ENCODE measurements at regions not wholly inside any gene's neighbourhood (a gene's known extent, or its start where the extent isn't known, plus 50 kb on each side); places are given as distances from the start of the nearest gene placed in this dataset.

DNA sequence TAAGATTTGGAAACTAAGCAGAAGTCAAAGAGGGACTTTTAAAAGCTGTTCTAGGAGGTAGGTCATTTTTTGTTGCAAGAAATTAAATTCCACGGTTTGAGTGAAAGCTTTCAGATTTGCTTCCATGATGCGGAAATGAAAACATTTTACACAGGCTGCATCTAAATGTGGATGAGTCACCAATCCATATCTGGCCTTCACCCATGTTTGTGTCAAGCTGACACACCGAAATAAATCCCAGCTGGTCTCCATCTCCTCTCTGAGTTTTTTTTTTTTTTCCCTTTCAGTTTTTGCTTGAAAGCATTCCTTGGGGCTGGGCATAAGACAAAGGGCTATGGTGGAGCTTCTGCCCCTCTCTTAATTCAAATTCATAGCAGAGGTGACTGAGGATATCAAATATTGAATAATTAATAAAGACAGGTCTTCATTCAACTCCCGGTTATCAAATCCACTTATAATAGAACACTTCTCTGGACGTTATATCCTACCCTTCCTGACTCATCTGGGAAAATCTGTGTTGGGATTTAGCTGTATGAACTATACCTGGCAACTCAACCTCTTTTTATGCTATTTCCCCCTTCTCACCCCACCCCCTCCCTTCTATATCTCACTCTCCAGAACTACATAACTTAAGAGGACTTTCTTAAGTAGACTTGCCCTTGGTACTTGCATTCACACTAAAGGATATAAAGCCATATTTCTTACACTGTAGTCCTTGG lies 558.3 kb upstream of the GCFC2 start:
- Histone ChIP-seq H3K27ac (no peak overlapping the region), H3K4me1 (no peaks in the 10 kb centered on the region), H3K27me3 (no peaks in the 10 kb centered on the region), H3K9me3 (no peaks in the 10 kb centered on the region), H3K4me3 (replicated peaks in 1 of 3) (no peak overlapping the region), H3K36me3 (no peaks in the 10 kb centered on the region)
- 74 to 76% methylated on average over 5 of the region's 5 CpGs for WGBS, 2 donors
- intact Hi-C loops (cut with DNase I) = no loop called here
- no peak for DNase-seq
- no peak for TF ChIP-seq POLR2A (IDR thresholded peaks at IDR 0.05)
- TF ChIP-seq, protein P1, sequence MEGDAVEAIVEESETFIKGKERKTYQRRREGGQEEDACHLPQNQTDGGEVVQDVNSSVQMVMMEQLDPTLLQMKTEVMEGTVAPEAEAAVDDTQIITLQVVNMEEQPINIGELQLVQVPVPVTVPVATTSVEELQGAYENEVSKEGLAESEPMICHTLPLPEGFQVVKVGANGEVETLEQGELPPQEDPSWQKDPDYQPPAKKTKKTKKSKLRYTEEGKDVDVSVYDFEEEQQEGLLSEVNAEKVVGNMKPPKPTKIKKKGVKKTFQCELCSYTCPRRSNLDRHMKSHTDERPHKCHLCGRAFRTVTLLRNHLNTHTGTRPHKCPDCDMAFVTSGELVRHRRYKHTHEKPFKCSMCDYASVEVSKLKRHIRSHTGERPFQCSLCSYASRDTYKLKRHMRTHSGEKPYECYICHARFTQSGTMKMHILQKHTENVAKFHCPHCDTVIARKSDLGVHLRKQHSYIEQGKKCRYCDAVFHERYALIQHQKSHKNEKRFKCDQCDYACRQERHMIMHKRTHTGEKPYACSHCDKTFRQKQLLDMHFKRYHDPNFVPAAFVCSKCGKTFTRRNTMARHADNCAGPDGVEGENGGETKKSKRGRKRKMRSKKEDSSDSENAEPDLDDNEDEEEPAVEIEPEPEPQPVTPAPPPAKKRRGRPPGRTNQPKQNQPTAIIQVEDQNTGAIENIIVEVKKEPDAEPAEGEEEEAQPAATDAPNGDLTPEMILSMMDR (IDR thresholded peaks at IDR 0.05) = no peak

DNA sequence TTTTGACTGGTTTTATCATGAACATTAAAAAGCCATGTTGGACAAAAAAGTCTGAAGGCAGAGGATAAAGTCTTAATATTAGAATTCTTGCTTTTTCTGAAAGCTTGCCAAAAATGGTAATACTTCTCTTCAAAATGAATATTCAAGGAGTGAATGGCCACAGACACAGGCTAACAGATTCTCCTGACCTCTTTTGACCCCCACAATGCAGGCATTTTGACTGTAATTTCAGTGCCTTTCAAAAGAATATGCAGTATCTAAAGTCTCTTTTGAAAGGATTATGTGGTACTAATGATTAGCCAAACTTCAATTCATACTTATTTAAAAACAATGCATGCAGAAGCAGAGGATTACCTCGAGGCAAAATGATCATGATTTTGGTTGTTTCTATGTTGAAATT lies 557.8 kb upstream of the GCFC2 start:
- Histone ChIP-seq H3K27ac (no peak overlapping the region), H3K4me3 (replicated peaks in 1 of 3) (no peak overlapping the region), H3K9me3 (no peaks in the 10 kb centered on the region), H3K27me3 (no peaks in the 10 kb centered on the region), H3K36me3 (no peaks in the 10 kb centered on the region), H3K4me1 (no peaks in the 10 kb centered on the region)
- WGBS, 2 donors = 41 to 42% methylated on average over 1 of the region's 1 CpG
- intact Hi-C loops (cut with DNase I) = no loop called here
- no peak for DNase-seq
- TF ChIP-seq, protein P1 (IDR thresholded peaks at IDR 0.05) = no peak
- TF ChIP-seq POLR2A (IDR thresholded peaks at IDR 0.05) = no peak

DNA sequence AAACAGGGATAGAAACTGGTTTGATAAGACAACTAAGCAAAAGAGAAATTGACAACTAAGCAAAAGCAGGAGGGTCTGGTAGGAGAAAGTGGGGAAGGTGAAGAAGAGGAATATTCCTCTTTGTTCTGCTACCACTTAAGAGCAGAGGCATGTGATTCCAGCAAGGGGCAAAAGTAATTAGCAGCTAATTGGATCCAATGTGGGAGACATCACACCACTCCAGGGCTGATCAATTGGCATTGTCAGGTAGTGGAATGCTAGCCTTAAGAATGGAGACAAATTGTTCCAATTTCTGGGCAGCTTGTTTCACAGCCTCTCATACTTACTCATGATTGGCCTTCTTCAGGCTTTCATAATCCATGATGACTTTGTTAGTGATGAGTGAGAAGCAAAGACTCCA lies 547.1 kb upstream of the GCFC2 start:
- Histone ChIP-seq H3K27ac (no peak overlapping the region), H3K4me3 (replicated peaks in 1 of 3) (no peak overlapping the region), H3K36me3 (no peaks in the 10 kb centered on the region), H3K27me3 (no peaks in the 10 kb centered on the region), H3K9me3 (no peaks in the 10 kb centered on the region), H3K4me1 (no peaks in the 10 kb centered on the region)
- intact Hi-C loops (cut with DNase I) = no loop called here
- DNase-seq = no peak
- no peak for TF ChIP-seq POLR2A (IDR thresholded peaks at IDR 0.05)
- TF ChIP-seq, protein P1 (IDR thresholded peaks at IDR 0.05) = no peak

DNA sequence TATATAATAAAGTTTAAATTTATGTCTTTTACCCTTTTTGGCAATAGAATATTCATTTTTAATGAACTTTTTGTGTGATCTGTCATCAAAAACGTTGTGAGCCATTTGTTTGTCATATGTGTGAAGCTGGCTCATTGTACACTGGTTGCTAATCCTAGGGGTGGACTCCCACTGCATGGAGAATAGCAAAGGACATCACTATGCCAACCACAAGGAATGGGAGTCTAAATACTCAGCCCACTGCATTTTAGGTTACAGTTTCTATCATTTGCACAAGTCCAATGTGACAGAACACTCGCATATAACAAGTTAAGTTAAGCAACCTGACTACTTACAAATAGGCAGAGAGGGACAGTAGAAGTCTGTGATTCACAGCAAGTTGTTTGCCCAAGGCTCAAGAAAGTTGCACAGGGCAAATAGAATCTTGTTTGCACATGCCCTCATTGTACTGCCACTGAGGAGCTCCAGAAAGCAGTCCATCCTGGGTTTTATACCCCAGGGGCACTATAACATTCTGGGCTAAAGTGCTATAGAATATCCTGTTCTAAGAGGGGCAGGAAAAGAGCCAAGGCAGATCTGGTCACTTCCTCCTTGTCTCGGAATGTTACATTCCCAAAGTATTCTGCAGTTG lies 545.9 kb upstream of the GCFC2 start:
- no peak for DNase-seq
- Histone ChIP-seq H3K27ac (no peak overlapping the region), H3K36me3 (no peaks in the 10 kb centered on the region), H3K4me3 (replicated peaks in 1 of 3) (no peak overlapping the region), H3K9me3 (no peaks in the 10 kb centered on the region), H3K4me1 (no peaks in the 10 kb centered on the region), H3K27me3 (no peaks in the 10 kb centered on the region)
- TF ChIP-seq, protein P1 (IDR thresholded peaks at IDR 0.05) = no peak
- TF ChIP-seq POLR2A (IDR thresholded peaks at IDR 0.05) = no peak
- intact Hi-C loops (cut with DNase I) = no loop called here
- 45 to 46% methylated on average over 3 of the region's 3 CpGs for WGBS, 2 donors

DNA sequence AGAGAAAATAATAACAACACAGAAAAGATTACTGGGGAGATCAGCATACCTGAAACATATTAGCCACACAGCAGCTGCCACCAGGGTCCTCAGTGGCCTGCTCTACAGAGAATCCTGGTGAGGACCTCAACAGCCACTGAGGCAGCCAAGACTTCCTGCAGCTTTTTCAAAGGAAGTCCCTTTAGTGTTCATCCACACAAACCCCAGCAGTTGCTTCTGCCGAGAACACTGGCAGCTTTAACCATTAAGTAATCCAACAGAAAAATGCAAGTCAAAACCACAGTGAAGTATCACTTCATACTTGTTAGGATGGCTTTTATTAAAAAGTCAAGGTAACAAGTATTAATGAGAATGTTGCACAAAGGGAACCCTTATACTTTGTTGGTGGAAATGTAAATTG lies 542.0 kb upstream of the GCFC2 start:
- DNase-seq = no peak
- Histone ChIP-seq H3K9me3 (no peaks in the 10 kb centered on the region), H3K4me3 (replicated peaks in 1 of 3) (no peak overlapping the region), H3K27me3 (no peaks in the 10 kb centered on the region), H3K36me3 (no peaks in the 10 kb centered on the region), H3K4me1 (no peaks in the 10 kb centered on the region), H3K27ac (no peak overlapping the region)
- intact Hi-C loops (cut with DNase I) = no loop called here
- 42 to 52% methylated on average over 1 of the region's 1 CpG for WGBS, 2 donors
- TF ChIP-seq, protein P1 (IDR thresholded peaks at IDR 0.05) = no peak
